ENCODE measurements at regions not wholly inside any gene's neighbourhood (a gene's known extent, or its start where the extent isn't known, plus 50 kb on each side); places are given as distances from the start of the nearest gene placed in this dataset.

DNA sequence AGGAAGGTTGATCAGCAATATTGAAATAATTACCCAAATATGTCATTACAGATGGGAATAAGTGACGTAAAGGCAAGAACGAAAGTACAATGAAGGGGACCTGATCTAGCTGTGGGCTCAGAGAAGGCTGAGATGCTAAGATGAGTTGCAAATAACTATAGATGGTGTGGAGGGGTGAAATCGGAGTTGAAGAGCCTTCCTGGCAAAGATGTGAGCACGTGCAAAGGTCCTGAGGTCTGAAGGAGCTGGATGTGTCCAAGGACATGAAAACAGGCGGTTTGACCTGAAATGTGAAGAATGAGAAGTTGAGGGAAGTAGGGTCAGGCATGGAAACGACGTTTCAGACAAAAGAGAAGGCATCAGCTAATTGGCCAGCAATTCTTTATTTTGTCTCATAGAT lies 61.6 kb upstream of the SLC45A1 start:
- CTCF ChIA-PET: interaction anchor here (1.0 kb wide), 1 partner anchor 93 kb away, joined by 3 read pairs; no protein-coding TSS in a partner anchor

DNA sequence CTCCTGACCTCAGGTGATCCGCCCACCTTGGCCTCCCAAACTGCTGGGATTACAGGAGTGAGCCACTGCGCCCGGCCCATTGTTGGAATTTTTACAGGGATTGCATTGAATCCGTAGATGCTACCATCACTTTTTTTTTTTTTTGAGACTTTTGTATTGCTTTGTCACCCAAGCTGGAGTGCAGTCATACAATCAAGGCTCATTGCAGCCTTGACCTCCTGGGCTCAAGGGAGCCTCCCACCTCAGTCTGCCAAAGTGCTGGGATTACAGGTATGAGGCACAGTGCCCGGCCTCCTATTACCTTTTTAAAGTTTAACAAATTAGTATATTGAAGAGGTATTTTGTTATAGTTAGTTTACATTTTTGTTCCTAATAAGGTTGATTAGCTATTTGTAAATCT lies 62.2 kb upstream of the SLC45A1 start:
- no peak for DNase-seq (ENCODE audit: low read depth, low spot score)
- ChIA-PET POLR2A (no interaction called here), CTCF (no interaction called here)
- H3K4me3 ChIP-seq (ENCODE audit: low read depth, low read length): no peak overlapping the region
- TF ChIP-seq, protein P1, sequence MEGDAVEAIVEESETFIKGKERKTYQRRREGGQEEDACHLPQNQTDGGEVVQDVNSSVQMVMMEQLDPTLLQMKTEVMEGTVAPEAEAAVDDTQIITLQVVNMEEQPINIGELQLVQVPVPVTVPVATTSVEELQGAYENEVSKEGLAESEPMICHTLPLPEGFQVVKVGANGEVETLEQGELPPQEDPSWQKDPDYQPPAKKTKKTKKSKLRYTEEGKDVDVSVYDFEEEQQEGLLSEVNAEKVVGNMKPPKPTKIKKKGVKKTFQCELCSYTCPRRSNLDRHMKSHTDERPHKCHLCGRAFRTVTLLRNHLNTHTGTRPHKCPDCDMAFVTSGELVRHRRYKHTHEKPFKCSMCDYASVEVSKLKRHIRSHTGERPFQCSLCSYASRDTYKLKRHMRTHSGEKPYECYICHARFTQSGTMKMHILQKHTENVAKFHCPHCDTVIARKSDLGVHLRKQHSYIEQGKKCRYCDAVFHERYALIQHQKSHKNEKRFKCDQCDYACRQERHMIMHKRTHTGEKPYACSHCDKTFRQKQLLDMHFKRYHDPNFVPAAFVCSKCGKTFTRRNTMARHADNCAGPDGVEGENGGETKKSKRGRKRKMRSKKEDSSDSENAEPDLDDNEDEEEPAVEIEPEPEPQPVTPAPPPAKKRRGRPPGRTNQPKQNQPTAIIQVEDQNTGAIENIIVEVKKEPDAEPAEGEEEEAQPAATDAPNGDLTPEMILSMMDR (IDR thresholded peaks at IDR 0.05; ENCODE audit: insufficient read depth, low read length, missing control alignments): no peak

More for the DNA sequence above, 61.6 kb upstream of the SLC45A1 start:
- TF ChIP-seq, protein P1 (IDR thresholded peaks at IDR 0.05; ENCODE audit: insufficient read depth, low read length, missing control alignments): no peak
- POLR2A ChIA-PET: no interaction called here
- no peak overlapping the region for H3K4me3 ChIP-seq (ENCODE audit: low read depth, low read length)
- no peak for DNase-seq (ENCODE audit: low read depth, low spot score)

DNA sequence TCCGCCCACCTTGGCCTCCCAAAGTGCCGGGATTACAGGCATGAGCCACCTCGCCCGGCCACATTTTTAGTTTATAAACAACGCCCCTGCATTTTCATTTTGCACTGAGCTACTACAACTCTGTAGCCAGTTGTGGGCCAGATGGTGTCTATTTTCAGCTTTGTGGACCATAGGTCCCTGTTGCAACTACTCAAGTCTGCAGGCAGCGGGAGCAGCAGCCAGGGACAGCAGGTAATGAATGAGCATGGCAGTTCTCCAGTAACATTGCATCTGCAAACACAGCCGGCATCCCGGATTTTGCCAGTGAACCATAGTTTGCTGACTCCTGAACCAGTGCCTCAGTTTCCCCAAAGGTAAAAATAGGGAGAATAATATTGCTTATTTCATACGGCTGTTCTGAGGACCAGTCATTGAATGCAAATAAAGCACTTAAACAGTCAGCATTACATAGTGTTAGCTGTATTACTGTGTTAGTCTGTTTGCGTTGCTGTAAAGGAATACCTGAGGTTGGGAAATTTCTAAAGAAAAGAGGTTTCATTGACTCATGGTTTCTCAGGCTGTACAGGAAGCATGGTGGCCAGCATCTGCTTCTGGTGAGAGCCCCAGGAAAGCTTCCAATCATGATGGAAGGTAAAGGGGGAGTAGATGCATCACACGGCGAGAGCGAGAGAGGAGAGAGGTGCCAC lies 65.5 kb upstream of the SLC45A1 start:
- TF ChIP-seq, protein P1 (IDR thresholded peaks at IDR 0.05; ENCODE audit: insufficient read depth, low read length, missing control alignments): no peak
- POLR2A ChIA-PET: no interaction called here
- H3K4me3 ChIP-seq (ENCODE audit: low read depth, low read length): no peak overlapping the region
- DNase-seq (ENCODE audit: low read depth, low spot score): no peak
- CTCF ChIA-PET: interaction anchor here (1.8 kb wide), 2 partner anchors 13 to 218 kb away, joined by 4 read pairs; no protein-coding TSS in a partner anchor

DNA sequence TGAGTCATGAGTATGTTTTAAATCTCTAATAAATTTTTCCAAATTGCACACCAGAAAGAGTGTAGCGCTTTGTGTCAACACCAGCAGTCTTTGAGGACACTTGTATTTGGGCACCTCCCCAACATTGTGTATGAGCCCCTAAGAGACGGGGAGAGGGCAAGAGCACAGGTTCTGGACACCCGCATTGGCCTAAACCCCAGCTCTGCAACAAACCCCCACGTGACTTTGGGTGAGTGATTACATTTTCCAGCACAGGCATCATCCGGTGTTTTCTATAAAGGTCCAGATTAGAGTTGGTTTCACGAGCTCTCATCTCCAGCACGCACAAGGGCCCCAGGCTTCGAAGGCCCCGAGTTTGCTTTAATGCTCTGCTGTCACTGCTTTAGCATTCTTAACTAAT lies 66.3 kb upstream of the SLC45A1 start:
- TF ChIP-seq, protein P1 (IDR thresholded peaks at IDR 0.05; ENCODE audit: insufficient read depth, low read length, missing control alignments): no peak
- ChIA-PET POLR2A (no interaction called here), CTCF (interaction anchor here (1.2 to 1.8 kb wide), 3 partner anchors 13 to 276 kb away, joined by 4 read pairs; no protein-coding TSS in a partner anchor)
- DNase-seq (ENCODE audit: low read depth, low spot score): no peak
- H3K4me3 ChIP-seq (ENCODE audit: low read depth, low read length): no peak overlapping the region

DNA sequence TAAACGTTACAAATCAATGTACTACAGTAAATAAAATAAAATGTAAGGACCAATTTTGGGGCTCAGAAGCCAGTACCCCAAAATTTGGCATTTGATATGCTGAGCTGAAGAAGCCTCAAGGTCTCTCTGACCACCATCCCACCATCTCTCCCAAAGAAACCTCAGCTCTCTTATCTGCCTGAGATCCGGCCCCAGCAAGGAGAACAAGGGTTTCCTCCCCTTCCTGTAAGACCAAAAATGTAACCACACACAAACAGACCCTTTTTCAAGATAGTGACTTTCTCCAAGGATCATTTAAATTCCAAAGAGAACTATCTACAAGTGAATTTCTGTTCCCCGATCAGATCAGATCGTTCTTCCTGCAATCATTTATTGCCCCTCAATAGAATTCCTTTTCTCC lies 68.1 kb upstream of the SLC45A1 start:
- TF ChIP-seq, protein P1 (IDR thresholded peaks at IDR 0.05; ENCODE audit: insufficient read depth, low read length, missing control alignments): no peak
- no peak for DNase-seq (ENCODE audit: low read depth, low spot score)
- CTCF ChIA-PET: interaction anchor here (1.1 kb wide), 1 partner anchor 8 kb away, joined by 4 read pairs; no protein-coding TSS in a partner anchor
- POLR2A ChIA-PET: no interaction called here
- H3K4me3 ChIP-seq (ENCODE audit: low read depth, low read length): no peak overlapping the region

DNA sequence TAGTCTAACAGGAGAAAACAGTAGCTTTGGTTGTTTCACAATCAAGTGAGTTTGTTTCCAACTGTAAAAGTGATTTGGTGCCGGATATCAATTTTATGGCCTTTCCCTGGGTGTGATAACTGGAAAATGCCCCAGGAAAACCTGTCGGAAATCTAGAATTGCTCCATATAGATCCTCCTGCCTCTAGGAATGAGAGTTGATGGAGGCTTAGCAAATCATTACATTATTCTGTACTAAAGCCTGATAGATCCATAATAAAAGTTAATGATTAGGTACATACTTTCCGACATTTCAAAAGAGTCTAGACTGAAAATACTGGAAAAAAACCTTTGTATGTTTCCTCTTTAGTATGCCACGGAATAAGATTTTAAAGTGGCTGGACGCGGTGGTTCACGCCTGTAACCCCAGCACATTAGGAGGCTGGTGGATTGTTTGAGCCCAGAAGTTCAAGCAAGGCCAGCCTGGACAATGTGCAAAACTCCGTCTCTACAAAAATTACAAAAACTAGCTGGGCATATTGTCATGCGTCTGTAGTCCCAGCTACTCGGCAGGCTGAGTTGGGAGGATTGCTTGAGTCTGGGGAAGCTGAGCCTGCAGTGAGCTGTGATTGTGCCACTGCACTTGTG lies 70.0 kb upstream of the SLC45A1 start:
- ChIA-PET POLR2A (no interaction called here), CTCF (interaction anchor here (0.7 to 0.8 kb wide), 2 partner anchors 9 to 66 kb away, joined by 3 read pairs; no protein-coding TSS in a partner anchor)

More for the DNA sequence above, 70.0 kb upstream of the SLC45A1 start:
- TF ChIP-seq, protein P1 (IDR thresholded peaks at IDR 0.05; ENCODE audit: insufficient read depth, low read length, missing control alignments): no peak
- no peak for DNase-seq (ENCODE audit: low read depth, low spot score)
- no peak overlapping the region for H3K4me3 ChIP-seq (ENCODE audit: low read depth, low read length)
